ENCODE measurements at regions not wholly inside any gene's neighbourhood (a gene's known extent, or its start where the extent isn't known, plus 50 kb on each side); places are given as distances from the start of the nearest gene placed in this dataset.

DNA sequence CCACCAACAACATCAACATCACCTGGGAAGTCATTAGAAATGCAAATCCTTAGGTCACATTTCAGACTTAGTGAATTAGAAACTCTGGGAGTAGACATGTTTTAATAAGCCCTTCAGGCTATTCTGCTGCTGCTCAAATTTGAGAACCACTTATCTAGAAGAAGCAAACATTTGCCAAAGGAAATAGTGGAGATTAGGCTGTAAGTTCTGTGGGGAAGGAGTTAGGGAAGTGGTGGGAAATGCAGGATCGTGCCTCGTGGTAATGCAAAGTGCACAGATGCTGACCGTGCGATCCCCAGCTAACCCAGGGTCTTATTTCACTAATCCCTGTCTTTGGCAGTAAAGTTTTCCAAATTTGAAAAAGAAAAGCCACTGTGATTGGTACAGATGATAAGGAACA lies 328.5 kb downstream of the EPM2A start:
- H3K27ac ChIP-seq = no peak overlapping the region
- no peak for TF ChIP-seq CTCF (IDR thresholded peaks at IDR 0.05)
- no peaks in the 10 kb centered on the region for H3K4me1 ChIP-seq
- FAIRE-seq (no peak), ATAC-seq (no peak), DNase-seq (no peak)
- no peaks in the 10 kb centered on the region for H3K27me3 ChIP-seq
- no peaks in the 10 kb centered on the region for H3K36me3 ChIP-seq
- 35 to 42% methylated on average over 4 of the region's 4 CpGs for WGBS, 2 donors
- no peak overlapping the region for H3K4me3 ChIP-seq
- no peaks in the 10 kb centered on the region for H3K9me3 ChIP-seq
- intact Hi-C loops (cut with DNase I) = no loop called here

DNA sequence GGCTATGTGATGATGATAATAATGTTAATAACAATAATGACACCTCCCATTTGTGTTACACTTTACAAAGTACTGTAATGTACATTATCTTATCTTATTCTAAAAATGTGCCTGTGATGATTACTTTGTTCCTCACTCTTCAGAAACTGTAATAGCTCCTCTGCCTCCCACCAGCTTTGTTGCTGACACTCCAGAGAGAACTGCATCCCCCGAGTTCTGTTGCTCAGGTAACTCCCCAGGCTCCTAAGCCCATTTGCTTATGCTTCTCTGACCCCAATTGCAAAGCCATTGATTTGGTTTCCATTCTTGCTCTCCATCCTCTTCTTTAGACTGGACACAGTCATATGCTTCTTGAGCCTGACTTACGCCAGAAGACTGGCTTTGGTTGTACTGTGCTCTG lies 319.7 kb downstream of the EPM2A start:
- no peak for TF ChIP-seq CTCF (IDR thresholded peaks at IDR 0.05)
- no peak for FAIRE-seq
- ATAC-seq = no peak
- 45 to 68% methylated on average over 2 of the region's 2 CpGs for WGBS, 2 donors
- H3K27ac ChIP-seq = no peak overlapping the region
- intact Hi-C loops (cut with DNase I) = no loop called here
- H3K4me3 ChIP-seq = no peak overlapping the region
- H3K9me3 ChIP-seq = no peaks in the 10 kb centered on the region
- no peaks in the 10 kb centered on the region for H3K36me3 ChIP-seq
- no peak for DNase-seq
- no peaks in the 10 kb centered on the region for H3K27me3 ChIP-seq
- no peaks in the 10 kb centered on the region for H3K4me1 ChIP-seq

DNA sequence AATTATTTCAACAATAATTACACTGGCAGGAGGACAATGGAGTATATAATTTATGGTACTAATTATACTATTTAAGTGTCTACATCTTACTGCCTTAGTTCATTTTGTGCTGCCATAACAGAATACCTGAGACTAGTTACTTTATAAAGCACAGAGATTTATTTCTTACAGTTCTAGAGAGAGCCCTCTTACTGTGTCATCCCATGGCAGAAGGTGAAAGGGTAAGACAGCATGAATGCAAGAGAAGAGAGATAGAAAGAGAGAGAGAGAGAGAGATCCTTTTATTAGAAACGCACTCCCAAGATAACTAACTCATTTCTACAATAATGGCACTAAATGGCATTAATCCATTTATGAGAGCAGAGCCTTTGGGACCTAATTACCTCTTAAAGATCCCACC lies 314.7 kb downstream of the EPM2A start:
- no peak for TF ChIP-seq CTCF (IDR thresholded peaks at IDR 0.05)
- Histone ChIP-seq H3K4me1 (no peaks in the 10 kb centered on the region), H3K36me3 (no peaks in the 10 kb centered on the region), H3K27ac (no peak overlapping the region), H3K27me3 (no peaks in the 10 kb centered on the region), H3K4me3 (no peak overlapping the region), H3K9me3 (no peaks in the 10 kb centered on the region)
- 23 to 41% methylated on average over 1 of the region's 1 CpG for WGBS, 2 donors
- no peak for ATAC-seq
- FAIRE-seq = no peak
- intact Hi-C loops (cut with DNase I) = no loop called here
- DNase-seq = no peak

GRCh38 chr6:145423936-145424335 lies 311.4 kb downstream of the EPM2A start:
- Histone ChIP-seq H3K4me1 (no peaks in the 10 kb centered on the region), H3K4me3 (no peak overlapping the region), H3K27ac (no peak overlapping the region), H3K27me3 (no peaks in the 10 kb centered on the region), H3K9me3 (no peaks in the 10 kb centered on the region), H3K36me3 (no peaks in the 10 kb centered on the region)
- no peak for DNase-seq
- ATAC-seq = no peak
- no peak for TF ChIP-seq CTCF (IDR thresholded peaks at IDR 0.05)
- 55 to 62% methylated on average over 3 of the region's 3 CpGs for WGBS, 2 donors
- intact Hi-C loops (cut with DNase I) = no loop called here
- no peak for FAIRE-seq

GRCh38 chr6:145427232-145427631 lies 308.1 kb downstream of the EPM2A start:
- 36 to 41% methylated on average over 4 of the region's 4 CpGs for WGBS, 2 donors
- Histone ChIP-seq H3K4me3 (no peak overlapping the region), H3K4me1 (no peaks in the 10 kb centered on the region), H3K27me3 (no peaks in the 10 kb centered on the region), H3K36me3 (no peaks in the 10 kb centered on the region), H3K9me3 (no peaks in the 10 kb centered on the region), H3K27ac (no peak overlapping the region)
- no peak for TF ChIP-seq CTCF (IDR thresholded peaks at IDR 0.05)
- intact Hi-C loops (cut with DNase I) = no loop called here
- FAIRE-seq = no peak
- no peak for DNase-seq
- ATAC-seq = no peak
